GM23338 (cell line): ENCODE measurements at regions not wholly inside any gene's neighbourhood (a gene's known extent, or its start where the extent isn't known, plus 50 kb on each side); places are given as distances from the start of the nearest gene placed in this dataset.

Experiments used
- ATAC-seq: fragments of 200-7000 bp; cut with Tn5 transposase; 3 replicates; pipeline ENCODE4 v1.9.1; 2020
- DNase-seq: peaks from one replicate; pipeline ENCODE4 v3.0.0-alpha.2; 2015; ENCODE audit warnings: low spot score
- H2AFZ ChIP-seq: fragments of 200-600 bp; sonication (generic); 2 replicates; pipeline ENCODE4 v1.8.0; 2016; ENCODE audit warnings: antibody characterized with exemption, mild to moderate bottlenecking, moderate library complexity
- H3F3A ChIP-seq: fragments of 200-600 bp; sonication (generic); replicated peaks from 2 replicates; pipeline ENCODE4 v1.8.0; 2017; ENCODE audit warnings: antibody characterized with exemption, mixed run types, low read depth
- H3K27ac ChIP-seq: fragments of 200-600 bp; sonication (generic); 2 replicates; pipeline ENCODE4 v1.6.1; 2016; ENCODE audit warnings: low read depth
- H3K27me3 ChIP-seq: fragments of 200-600 bp; sonication (generic); 2 replicates; pipeline ENCODE4 v1.8.0; 2016; ENCODE audit warnings: mild to moderate bottlenecking, mixed run types, moderate library complexity; ENCODE audit not compliant: insufficient read depth
- H3K36me3 ChIP-seq: fragments of 200-600 bp; sonication (generic); 2 replicates; pipeline ENCODE4 v1.8.0; 2016; ENCODE audit warnings: mild to moderate bottlenecking; ENCODE audit not compliant: insufficient read depth
- H3K4me1 ChIP-seq: fragments of 200-600 bp; sonication (generic); 2 replicates; pipeline ENCODE4 v1.8.0; 2016; ENCODE audit warnings: mild to moderate bottlenecking, moderate library complexity; ENCODE audit not compliant: insufficient read depth
- H3K4me2 ChIP-seq: fragments of 200-600 bp; sonication (generic); 2 replicates; pipeline ENCODE4 v1.7.1; 2017; ENCODE audit warnings: mixed run types
- H3K4me3 ChIP-seq: fragments of 200-600 bp; sonication (generic); 2 replicates; pipeline ENCODE4 v1.6.1; 2016; ENCODE audit warnings: mixed run types
- H3K79me2 ChIP-seq: fragments of 200-600 bp; sonication (generic); replicated peaks from 2 replicates; pipeline ENCODE4 v1.8.0; 2017; ENCODE audit warnings: mild to moderate bottlenecking; ENCODE audit not compliant: insufficient read depth
- H3K9me2 ChIP-seq: fragments of 200-600 bp; sonication (generic); 2 replicates; pipeline ENCODE4 v1.8.0; 2017; ENCODE audit not compliant: insufficient read depth
- H4K20me1 ChIP-seq: fragments of 200-600 bp; sonication (generic); replicated peaks from 2 replicates; pipeline ENCODE4 v1.8.0; 2017; ENCODE audit warnings: mild to moderate bottlenecking; ENCODE audit not compliant: insufficient read depth
- H3K27ac Mint-ChIP-seq: 2 replicates; pipeline ENCODE4 v1.8.0; 2020; ENCODE audit warnings: inconsistent platforms, mild to moderate bottlenecking, moderate library complexity, mixed read lengths
- H3K27me3 Mint-ChIP-seq: 3 replicates; pipeline ENCODE4 v1.8.0; 2022; ENCODE audit warnings: low read depth, mild to moderate bottlenecking, moderate library complexity, mixed read lengths, inconsistent platforms; ENCODE audit not compliant: insufficient read depth, poor library complexity
- H3K36me3 Mint-ChIP-seq: 3 replicates; pipeline ENCODE4 v1.8.0; 2021; ENCODE audit warnings: low read depth, mild to moderate bottlenecking, inconsistent platforms, moderate library complexity, mixed read lengths
- H3K4me1 Mint-ChIP-seq: 3 replicates; pipeline ENCODE4 v1.8.0; 2020; ENCODE audit warnings: mild to moderate bottlenecking, inconsistent platforms, mixed read lengths
- H3K4me3 Mint-ChIP-seq: 3 replicates; pipeline ENCODE4 v1.8.0; 2021; ENCODE audit warnings: moderate library complexity, mild to moderate bottlenecking, inconsistent platforms, mixed read lengths
- H3K9me3 Mint-ChIP-seq: 3 replicates; pipeline ENCODE4 v1.8.0; 2020; ENCODE audit warnings: moderate library complexity, mild to moderate bottlenecking, inconsistent platforms, mixed read lengths
- CREB1 ChIP-seq: fragments of 250-450 bp; sonication (Bioruptor Pico); IDR thresholded peaks from 2 replicates; pipeline ENCODE4 v1.5.0; 2020; ENCODE audit warnings: low read depth, mild to moderate bottlenecking, moderate library complexity
- EZH2 ChIP-seq: fragments of 200-600 bp; sonication (generic); IDR thresholded peaks from one replicate; pipeline ENCODE4 v1.8.0; 2017; ENCODE audit warnings: antibody characterized with exemption, mild to moderate bottlenecking, low read depth; ENCODE audit not compliant: unreplicated experiment
- JUNB ChIP-seq: IDR thresholded peaks from one replicate; pipeline ENCODE4 v1.6.1; 2016; ENCODE audit warnings: antibody characterized with exemption; ENCODE audit not compliant: unreplicated experiment
- NANOG ChIP-seq: IDR thresholded peaks from 2 replicates; pipeline ENCODE4 v1.6.1; 2016; ENCODE audit warnings: antibody characterized with exemption, borderline replicate concordance
- POLR2AphosphoS5 ChIP-seq: IDR thresholded peaks from 2 replicates; pipeline ENCODE4 v1.6.1; 2016; ENCODE audit warnings: antibody characterized with exemption, low read depth
- ZNF114 ChIP-seq: fragments of 250-450 bp; sonication (Bioruptor Pico); IDR thresholded peaks from 2 replicates; pipeline ENCODE4 v1.5.0; 2020; ENCODE audit warnings: mild to moderate bottlenecking, moderate library complexity
- ZNF331 ChIP-seq: fragments of 250-450 bp; sonication (Bioruptor Pico); IDR thresholded peaks from 2 replicates; pipeline ENCODE4 v1.5.0; 2020; ENCODE audit warnings: low read depth, mild to moderate bottlenecking, moderate library complexity
- TF ChIP-seq, protein P1 (sequence below): IDR thresholded peaks from one replicate; pipeline ENCODE4 v1.6.1; 2018; ENCODE audit warnings: antibody characterized with exemption; ENCODE audit not compliant: unreplicated experiment
- TF ChIP-seq, protein P2 (sequence below): IDR thresholded peaks from 2 replicates; pipeline ENCODE4 v1.6.1; 2016; ENCODE audit warnings: antibody characterized with exemption
- TF ChIP-seq, protein P3 (sequence below), 2 experiments: fragments of 200-600 bp in 1 of 2; sonication (generic) in 1 of 2; conservative IDR thresholded peaks; 2 replicates each; pipeline versions ENCODE4 v1.5.1 to v1.6.1; 2016 to 2017; ENCODE audit warnings: antibody characterized with exemption in 2 of 2, low read depth in 2 of 2, mild to moderate bottlenecking in 2 of 2, moderate library complexity in 1 of 2

DNA sequence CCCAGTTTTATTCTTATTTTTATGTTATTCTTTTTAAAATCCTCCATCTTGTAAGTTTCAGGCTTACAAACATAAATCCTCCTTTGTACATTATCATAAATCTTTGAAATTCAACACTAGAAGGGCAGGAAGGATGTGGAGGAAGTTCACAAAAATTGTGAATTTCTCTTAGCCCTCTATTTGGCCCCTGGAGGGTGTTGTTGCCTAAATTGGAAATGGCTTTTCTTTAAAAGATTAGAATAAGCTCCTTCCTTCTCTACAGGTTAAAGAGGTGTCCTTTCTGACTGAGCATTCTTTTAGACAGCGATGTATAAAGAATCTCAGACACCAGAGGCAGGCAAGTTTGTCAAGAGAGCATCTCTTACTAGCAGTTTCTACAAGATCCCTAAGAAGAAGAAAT is 391.7 kb upstream of the OR4E1 start (continued):
- TF ChIP-seq, protein P1, sequence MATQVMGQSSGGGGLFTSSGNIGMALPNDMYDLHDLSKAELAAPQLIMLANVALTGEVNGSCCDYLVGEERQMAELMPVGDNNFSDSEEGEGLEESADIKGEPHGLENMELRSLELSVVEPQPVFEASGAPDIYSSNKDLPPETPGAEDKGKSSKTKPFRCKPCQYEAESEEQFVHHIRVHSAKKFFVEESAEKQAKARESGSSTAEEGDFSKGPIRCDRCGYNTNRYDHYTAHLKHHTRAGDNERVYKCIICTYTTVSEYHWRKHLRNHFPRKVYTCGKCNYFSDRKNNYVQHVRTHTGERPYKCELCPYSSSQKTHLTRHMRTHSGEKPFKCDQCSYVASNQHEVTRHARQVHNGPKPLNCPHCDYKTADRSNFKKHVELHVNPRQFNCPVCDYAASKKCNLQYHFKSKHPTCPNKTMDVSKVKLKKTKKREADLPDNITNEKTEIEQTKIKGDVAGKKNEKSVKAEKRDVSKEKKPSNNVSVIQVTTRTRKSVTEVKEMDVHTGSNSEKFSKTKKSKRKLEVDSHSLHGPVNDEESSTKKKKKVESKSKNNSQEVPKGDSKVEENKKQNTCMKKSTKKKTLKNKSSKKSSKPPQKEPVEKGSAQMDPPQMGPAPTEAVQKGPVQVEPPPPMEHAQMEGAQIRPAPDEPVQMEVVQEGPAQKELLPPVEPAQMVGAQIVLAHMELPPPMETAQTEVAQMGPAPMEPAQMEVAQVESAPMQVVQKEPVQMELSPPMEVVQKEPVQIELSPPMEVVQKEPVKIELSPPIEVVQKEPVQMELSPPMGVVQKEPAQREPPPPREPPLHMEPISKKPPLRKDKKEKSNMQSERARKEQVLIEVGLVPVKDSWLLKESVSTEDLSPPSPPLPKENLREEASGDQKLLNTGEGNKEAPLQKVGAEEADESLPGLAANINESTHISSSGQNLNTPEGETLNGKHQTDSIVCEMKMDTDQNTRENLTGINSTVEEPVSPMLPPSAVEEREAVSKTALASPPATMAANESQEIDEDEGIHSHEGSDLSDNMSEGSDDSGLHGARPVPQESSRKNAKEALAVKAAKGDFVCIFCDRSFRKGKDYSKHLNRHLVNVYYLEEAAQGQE, result no peak
- no peak for TF ChIP-seq POLR2AphosphoS5
- no peak for TF ChIP-seq JUNB
- TF ChIP-seq, protein P2, sequence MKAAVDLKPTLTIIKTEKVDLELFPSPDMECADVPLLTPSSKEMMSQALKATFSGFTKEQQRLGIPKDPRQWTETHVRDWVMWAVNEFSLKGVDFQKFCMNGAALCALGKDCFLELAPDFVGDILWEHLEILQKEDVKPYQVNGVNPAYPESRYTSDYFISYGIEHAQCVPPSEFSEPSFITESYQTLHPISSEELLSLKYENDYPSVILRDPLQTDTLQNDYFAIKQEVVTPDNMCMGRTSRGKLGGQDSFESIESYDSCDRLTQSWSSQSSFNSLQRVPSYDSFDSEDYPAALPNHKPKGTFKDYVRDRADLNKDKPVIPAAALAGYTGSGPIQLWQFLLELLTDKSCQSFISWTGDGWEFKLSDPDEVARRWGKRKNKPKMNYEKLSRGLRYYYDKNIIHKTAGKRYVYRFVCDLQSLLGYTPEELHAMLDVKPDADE, result no peak
- TF ChIP-seq ZNF114 (CRISPR knock-in tag), result no peak
- no peak for TF ChIP-seq CREB1 (CRISPR knock-in tag)

DNA sequence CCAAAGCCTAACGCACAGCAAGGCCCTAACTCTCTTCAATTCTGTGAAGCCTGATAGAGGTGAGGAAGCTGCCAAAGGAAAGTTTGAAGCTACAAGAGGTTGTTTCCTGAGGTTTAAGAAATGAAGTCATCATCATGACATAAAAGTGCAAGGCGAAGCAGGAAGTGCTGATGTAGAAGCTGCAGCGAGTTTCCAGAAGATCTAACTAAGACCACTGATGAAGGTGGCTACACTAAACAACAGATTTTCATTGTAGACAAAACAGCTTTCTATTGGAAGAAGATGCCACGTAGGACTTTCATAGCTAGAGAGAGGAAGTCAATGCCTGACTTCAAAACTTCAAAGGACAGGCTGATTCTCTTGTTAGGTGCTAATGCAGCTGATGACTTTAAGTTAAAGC is 385.6 kb upstream of the OR4E1 start:
- H3K27ac ChIP-seq, result no peak overlapping the region
- Mint-ChIP-seq H3K27ac (no peak overlapping the region), H3K4me1 (no peaks in the 10 kb centered on the region), H3K27me3 (no peaks in the 10 kb centered on the region), H3K9me3 (no peaks in the 10 kb centered on the region), H3K36me3 (no peaks in the 10 kb centered on the region), H3K4me3 (no peak overlapping the region)
- H3K36me3 ChIP-seq, result no peaks in the 10 kb centered on the region
- TF ChIP-seq POLR2AphosphoS5 (no peak), EZH2 (no peak), NANOG (no peak), ZNF331 (no peak), CREB1 (CRISPR knock-in tag) (no peak), ZNF114 (CRISPR knock-in tag) (no peak), JUNB (no peak)
- TF ChIP-seq, protein P3, sequence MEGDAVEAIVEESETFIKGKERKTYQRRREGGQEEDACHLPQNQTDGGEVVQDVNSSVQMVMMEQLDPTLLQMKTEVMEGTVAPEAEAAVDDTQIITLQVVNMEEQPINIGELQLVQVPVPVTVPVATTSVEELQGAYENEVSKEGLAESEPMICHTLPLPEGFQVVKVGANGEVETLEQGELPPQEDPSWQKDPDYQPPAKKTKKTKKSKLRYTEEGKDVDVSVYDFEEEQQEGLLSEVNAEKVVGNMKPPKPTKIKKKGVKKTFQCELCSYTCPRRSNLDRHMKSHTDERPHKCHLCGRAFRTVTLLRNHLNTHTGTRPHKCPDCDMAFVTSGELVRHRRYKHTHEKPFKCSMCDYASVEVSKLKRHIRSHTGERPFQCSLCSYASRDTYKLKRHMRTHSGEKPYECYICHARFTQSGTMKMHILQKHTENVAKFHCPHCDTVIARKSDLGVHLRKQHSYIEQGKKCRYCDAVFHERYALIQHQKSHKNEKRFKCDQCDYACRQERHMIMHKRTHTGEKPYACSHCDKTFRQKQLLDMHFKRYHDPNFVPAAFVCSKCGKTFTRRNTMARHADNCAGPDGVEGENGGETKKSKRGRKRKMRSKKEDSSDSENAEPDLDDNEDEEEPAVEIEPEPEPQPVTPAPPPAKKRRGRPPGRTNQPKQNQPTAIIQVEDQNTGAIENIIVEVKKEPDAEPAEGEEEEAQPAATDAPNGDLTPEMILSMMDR (conservative IDR thresholded peaks at IDR 0.05; ENCODE audit: low read depth in 2 of 2), result no peak
- TF ChIP-seq, protein P2, result no peak
- H2AFZ ChIP-seq, result no peak overlapping the region
- no peaks in the 10 kb centered on the region for H3K79me2 ChIP-seq
- no peak overlapping the region for H3K4me3 ChIP-seq
- DNase-seq, result no peak
- H3F3A ChIP-seq, result no peaks in the 10 kb centered on the region
- H3K4me1 ChIP-seq, result no peaks in the 10 kb centered on the region
- no peaks in the 10 kb centered on the region for H4K20me1 ChIP-seq
- H3K27me3 ChIP-seq, result no peaks in the 10 kb centered on the region
- no peaks in the 10 kb centered on the region for H3K9me2 ChIP-seq
- no peak for ATAC-seq
- H3K4me2 ChIP-seq, result no peak overlapping the region
